ENCODE measurements at regions not wholly inside any gene's neighbourhood (a gene's known extent, or its start where the extent isn't known, plus 50 kb on each side); places are given as distances from the start of the nearest gene placed in this dataset.

DNA sequence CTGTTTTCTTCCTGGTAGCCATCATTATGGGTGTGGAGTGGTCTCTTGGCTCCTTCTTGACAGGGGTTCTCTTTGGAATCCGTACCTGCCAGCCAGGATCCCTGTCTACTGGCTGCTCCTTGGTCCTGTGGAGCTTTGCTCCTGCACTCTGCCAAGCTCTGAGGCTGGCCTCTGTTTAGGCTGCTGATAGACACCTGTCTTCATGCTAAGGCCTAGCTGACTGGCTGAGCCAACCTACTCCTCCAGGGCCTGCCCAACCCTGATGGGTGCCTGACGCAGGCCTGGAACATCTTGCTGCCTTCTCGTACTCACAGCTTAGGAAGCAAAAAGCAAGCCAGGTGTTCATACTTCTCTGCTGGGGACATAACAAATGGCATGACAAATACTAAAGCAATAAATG, 333.6 kb upstream of the ZNF32 start:
- TF ChIP-seq, protein P1, sequence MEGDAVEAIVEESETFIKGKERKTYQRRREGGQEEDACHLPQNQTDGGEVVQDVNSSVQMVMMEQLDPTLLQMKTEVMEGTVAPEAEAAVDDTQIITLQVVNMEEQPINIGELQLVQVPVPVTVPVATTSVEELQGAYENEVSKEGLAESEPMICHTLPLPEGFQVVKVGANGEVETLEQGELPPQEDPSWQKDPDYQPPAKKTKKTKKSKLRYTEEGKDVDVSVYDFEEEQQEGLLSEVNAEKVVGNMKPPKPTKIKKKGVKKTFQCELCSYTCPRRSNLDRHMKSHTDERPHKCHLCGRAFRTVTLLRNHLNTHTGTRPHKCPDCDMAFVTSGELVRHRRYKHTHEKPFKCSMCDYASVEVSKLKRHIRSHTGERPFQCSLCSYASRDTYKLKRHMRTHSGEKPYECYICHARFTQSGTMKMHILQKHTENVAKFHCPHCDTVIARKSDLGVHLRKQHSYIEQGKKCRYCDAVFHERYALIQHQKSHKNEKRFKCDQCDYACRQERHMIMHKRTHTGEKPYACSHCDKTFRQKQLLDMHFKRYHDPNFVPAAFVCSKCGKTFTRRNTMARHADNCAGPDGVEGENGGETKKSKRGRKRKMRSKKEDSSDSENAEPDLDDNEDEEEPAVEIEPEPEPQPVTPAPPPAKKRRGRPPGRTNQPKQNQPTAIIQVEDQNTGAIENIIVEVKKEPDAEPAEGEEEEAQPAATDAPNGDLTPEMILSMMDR (IDR thresholded peaks at IDR 0.05), result no peak
- TF ChIP-seq POLR2A (IDR thresholded peaks at IDR 0.05), result no peak
